ENCODE measurements at regions not wholly inside any gene's neighbourhood (a gene's known extent, or its start where the extent isn't known, plus 50 kb on each side); places are given as distances from the start of the nearest gene placed in this dataset.
"Not testable (repeated sequence)": the region's sequence is repeated elsewhere in the genome, so short reads cannot be mapped to it uniquely, and the experiment has no call there.

GRCh38 chr1:5781079-5781478, 211.1 kb downstream of the NPHP4 start:
- Histone ChIP-seq H3K27ac (ENCODE audit: low read length) (no peak overlapping the region), H3K27me3 (ENCODE audit: control insufficient read depth, insufficient read depth, low read length) (no peaks in the 10 kb centered on the region), H3K4me3 (ENCODE audit: low read length) (no peak overlapping the region), H3K36me3 (ENCODE audit: control insufficient read depth, low read depth, low read length) (no peaks in the 10 kb centered on the region), H3K9ac (ENCODE audit: low read length) (no peak overlapping the region), H3K4me1 (ENCODE audit: control insufficient read depth, low read depth, low read length) (no peaks in the 10 kb centered on the region), H3K9me3 (ENCODE audit: control insufficient read depth, low read depth, low read length) (no peaks in the 10 kb centered on the region)

GRCh38 chr1:5780324-5780716, 211.9 kb downstream of the NPHP4 start:
- no peak overlapping the region for H3K4me3 ChIP-seq (ENCODE audit: low read length)
- H3K36me3 ChIP-seq (ENCODE audit: control insufficient read depth, low read depth, low read length), result no peaks in the 10 kb centered on the region
- no peak overlapping the region for H3K9ac ChIP-seq (ENCODE audit: low read length)
- H3K27me3 ChIP-seq (ENCODE audit: control insufficient read depth, insufficient read depth, low read length), result no peaks in the 10 kb centered on the region
- H3K27ac ChIP-seq (ENCODE audit: low read length), result no peak overlapping the region
- H3K4me1 ChIP-seq (ENCODE audit: control insufficient read depth, low read depth, low read length), result no peaks in the 10 kb centered on the region
- no peaks in the 10 kb centered on the region for H3K9me3 ChIP-seq (ENCODE audit: control insufficient read depth, low read depth, low read length)

DNA sequence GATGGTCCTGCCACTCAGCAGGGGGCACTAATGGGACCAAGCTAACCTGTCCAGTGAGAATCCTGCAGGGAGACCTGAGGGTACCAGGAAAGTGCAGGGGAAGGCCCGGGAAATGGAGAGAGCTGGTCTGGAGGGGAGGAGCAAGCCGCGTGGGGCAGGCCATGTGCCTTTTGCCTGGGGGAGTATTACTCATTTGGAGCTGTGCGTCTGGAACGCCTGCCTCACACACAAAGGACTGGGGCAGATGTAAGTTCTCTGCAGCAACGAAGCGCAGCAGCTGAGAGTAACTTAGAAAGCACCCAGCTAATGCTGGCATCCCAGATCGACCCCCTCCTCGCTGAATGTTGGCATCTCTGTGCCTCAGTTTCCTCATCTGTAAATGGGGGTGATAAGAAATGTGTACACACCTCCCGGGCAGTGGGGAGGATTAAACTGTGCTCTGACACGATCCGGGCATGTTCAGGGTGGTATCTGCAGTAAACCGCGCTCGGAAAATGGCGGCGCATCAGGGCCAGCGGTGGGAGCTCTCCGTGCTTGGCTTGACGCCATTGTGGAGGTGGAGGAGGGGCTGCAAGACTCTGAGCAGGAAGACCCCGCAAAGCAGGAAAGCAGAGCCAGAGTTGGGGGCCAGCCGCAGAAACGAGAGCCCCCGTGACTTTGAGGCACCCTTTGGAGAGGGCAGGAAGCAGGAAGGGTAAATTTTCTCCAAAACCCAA, 212.5 kb downstream of the NPHP4 start:
- Histone ChIP-seq H3K36me3 (ENCODE audit: control insufficient read depth, low read depth, low read length) (no peaks in the 10 kb centered on the region), H3K9me3 (ENCODE audit: control insufficient read depth, low read depth, low read length) (no peaks in the 10 kb centered on the region)

DNA sequence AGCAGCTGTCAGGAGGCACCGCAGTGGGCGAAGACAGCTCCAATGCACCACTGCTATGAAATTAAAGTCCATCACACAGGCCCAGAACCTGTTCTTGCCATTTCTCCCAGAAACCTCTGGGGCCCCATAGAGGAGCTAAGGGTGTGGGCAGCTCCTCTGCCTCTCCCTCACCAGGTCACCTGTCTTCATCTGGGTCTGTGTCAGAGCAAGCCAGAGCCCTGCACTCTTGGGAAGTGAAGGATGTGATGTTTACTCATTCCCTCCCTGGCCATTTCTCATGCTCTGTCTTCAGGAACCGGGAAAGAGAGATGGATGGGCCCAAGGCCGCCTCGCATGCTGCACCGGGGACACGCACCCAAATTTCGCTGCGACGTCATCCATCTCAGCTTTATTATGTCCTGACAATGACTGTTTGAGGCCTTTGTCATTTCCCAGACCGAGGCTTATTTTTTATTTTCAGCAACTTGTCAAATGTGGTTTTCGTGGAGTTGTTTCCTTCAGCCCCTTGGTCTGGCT, 216.1 kb downstream of the NPHP4 start:
- no peak overlapping the region for H3K9ac ChIP-seq (ENCODE audit: low read length)
- no peaks in the 10 kb centered on the region for H3K27me3 ChIP-seq (ENCODE audit: control insufficient read depth, insufficient read depth, low read length)
- no peak overlapping the region for H3K27ac ChIP-seq (ENCODE audit: low read length)
- peaks cover 8% of the 10 kb centered on the region for H3K4me1 ChIP-seq (ENCODE audit: control insufficient read depth, low read depth, low read length)
- no peaks in the 10 kb centered on the region for H3K9me3 ChIP-seq (ENCODE audit: control insufficient read depth, low read depth, low read length)
- H3K4me3 ChIP-seq (ENCODE audit: low read length), result no peak overlapping the region
- no peaks in the 10 kb centered on the region for H3K36me3 ChIP-seq (ENCODE audit: control insufficient read depth, low read depth, low read length)

More for the DNA sequence above, 212.5 kb downstream of the NPHP4 start:
- Histone ChIP-seq H3K27ac (ENCODE audit: low read length) (no peak overlapping the region), H3K4me1 (ENCODE audit: control insufficient read depth, low read depth, low read length) (no peaks in the 10 kb centered on the region), H3K9ac (ENCODE audit: low read length) (no peak overlapping the region), H3K4me3 (ENCODE audit: low read length) (no peak overlapping the region), H3K27me3 (ENCODE audit: control insufficient read depth, insufficient read depth, low read length) (no peaks in the 10 kb centered on the region)

GRCh38 chr1:5774019-5774418, 218.2 kb downstream of the NPHP4 start:
- no peaks in the 10 kb centered on the region for H3K36me3 ChIP-seq (ENCODE audit: control insufficient read depth, low read depth, low read length)
- H3K4me3 ChIP-seq (ENCODE audit: low read length), result no peak overlapping the region
- no peak overlapping the region for H3K27ac ChIP-seq (ENCODE audit: low read length)
- no peak overlapping the region for H3K9ac ChIP-seq (ENCODE audit: low read length)
- no peaks in the 10 kb centered on the region for H3K27me3 ChIP-seq (ENCODE audit: control insufficient read depth, insufficient read depth, low read length)
- no peaks in the 10 kb centered on the region for H3K9me3 ChIP-seq (ENCODE audit: control insufficient read depth, low read depth, low read length)
- H3K4me1 ChIP-seq (ENCODE audit: control insufficient read depth, low read depth, low read length), result peaks cover 10% of the 10 kb centered on the region

DNA sequence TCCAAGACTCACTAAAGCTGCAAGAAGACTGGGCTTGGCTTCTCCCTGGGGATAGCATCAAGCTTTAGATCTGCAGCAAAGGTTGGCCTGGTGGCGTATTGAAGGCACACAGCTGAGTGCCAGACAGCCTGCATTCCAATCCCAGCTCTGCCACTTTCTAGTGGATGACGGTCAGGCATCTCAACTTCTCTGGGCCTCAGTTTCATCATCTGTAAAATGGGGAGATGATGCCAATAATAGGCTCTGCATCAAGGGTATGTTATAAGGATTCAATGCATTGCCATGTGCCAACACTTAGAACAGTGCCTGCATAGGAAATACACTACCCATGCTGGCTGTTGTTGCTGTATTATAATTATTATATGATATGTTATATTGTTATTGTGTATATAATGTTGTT, 220.4 kb downstream of the NPHP4 start:
- Histone ChIP-seq H3K36me3 (ENCODE audit: control insufficient read depth, low read depth, low read length) (no peaks in the 10 kb centered on the region), H3K9ac (ENCODE audit: low read length) (no peak overlapping the region), H3K27me3 (ENCODE audit: control insufficient read depth, insufficient read depth, low read length) (no peaks in the 10 kb centered on the region), H3K27ac (ENCODE audit: low read length) (no peak overlapping the region), H3K9me3 (ENCODE audit: control insufficient read depth, low read depth, low read length) (no peaks in the 10 kb centered on the region), H3K4me3 (ENCODE audit: low read length) (no peak overlapping the region), H3K4me1 (ENCODE audit: control insufficient read depth, low read depth, low read length) (peaks cover 10% of the 10 kb centered on the region)

- Histone ChIP-seq H3K36me3 (ENCODE audit: control insufficient read depth, low read depth, low read length) (no peaks in the 10 kb centered on the region), H3K9me3 (ENCODE audit: control insufficient read depth, low read depth, low read length) (no peaks in the 10 kb centered on the region), H3K9ac (ENCODE audit: low read length) (no peak overlapping the region), H3K27ac (ENCODE audit: low read length) (no peak overlapping the region), H3K4me3 (ENCODE audit: low read length) (no peak overlapping the region), H3K27me3 (ENCODE audit: control insufficient read depth, insufficient read depth, low read length) (no peaks in the 10 kb centered on the region), H3K4me1 (ENCODE audit: control insufficient read depth, low read depth, low read length) (peaks cover 16% of the 10 kb centered on the region)
Measured at GRCh38 chr1:5770981-5771765, 221.1 kb downstream of the NPHP4 start.

DNA sequence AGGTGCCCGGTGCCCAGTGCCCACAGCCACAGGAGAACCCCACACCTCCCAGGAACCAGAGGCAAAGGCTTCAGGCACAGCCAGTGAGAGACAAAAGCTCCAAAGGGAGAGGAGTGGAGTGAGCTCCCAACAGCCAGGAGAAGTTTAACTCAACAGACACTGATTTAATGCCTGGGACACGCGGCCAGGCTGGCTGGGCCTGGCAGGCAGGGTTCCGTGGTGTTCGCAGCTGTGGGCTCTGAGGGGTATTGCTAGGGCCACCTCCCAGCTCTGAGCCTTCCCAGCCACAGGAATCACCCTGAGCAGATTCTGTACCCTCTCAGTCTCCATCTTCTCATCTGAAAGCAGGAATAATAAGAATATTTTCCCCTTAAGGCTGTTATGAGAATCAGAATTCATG, 222.5 kb downstream of the NPHP4 start:
- Histone ChIP-seq H3K9ac (ENCODE audit: low read length) (no peak overlapping the region), H3K27ac (ENCODE audit: low read length) (no peak overlapping the region), H3K4me3 (ENCODE audit: low read length) (no peak overlapping the region), H3K9me3 (ENCODE audit: control insufficient read depth, low read depth, low read length) (no peaks in the 10 kb centered on the region), H3K4me1 (ENCODE audit: control insufficient read depth, low read depth, low read length) (peaks cover 24% of the 10 kb centered on the region), H3K36me3 (ENCODE audit: control insufficient read depth, low read depth, low read length) (no peaks in the 10 kb centered on the region), H3K27me3 (ENCODE audit: control insufficient read depth, insufficient read depth, low read length) (no peaks in the 10 kb centered on the region)

GRCh38 chr1:5769146-5769545, 223.1 kb downstream of the NPHP4 start:
- Histone ChIP-seq H3K4me3 (ENCODE audit: low read length) (no peak overlapping the region), H3K9ac (ENCODE audit: low read length) (no peak overlapping the region), H3K27me3 (ENCODE audit: control insufficient read depth, insufficient read depth, low read length) (no peaks in the 10 kb centered on the region), H3K4me1 (ENCODE audit: control insufficient read depth, low read depth, low read length) (peaks cover 30% of the 10 kb centered on the region), H3K36me3 (ENCODE audit: control insufficient read depth, low read depth, low read length) (no peaks in the 10 kb centered on the region), H3K9me3 (ENCODE audit: control insufficient read depth, low read depth, low read length) (no peaks in the 10 kb centered on the region), H3K27ac (ENCODE audit: low read length) (no peak overlapping the region)

GRCh38 chr1:5768014-5768413, 224.2 kb downstream of the NPHP4 start:
- Histone ChIP-seq H3K9me3 (ENCODE audit: control insufficient read depth, low read depth, low read length) (no peaks in the 10 kb centered on the region), H3K9ac (ENCODE audit: low read length) (no peak overlapping the region), H3K27me3 (ENCODE audit: control insufficient read depth, insufficient read depth, low read length) (no peaks in the 10 kb centered on the region), H3K4me3 (ENCODE audit: low read length) (no peak overlapping the region), H3K27ac (ENCODE audit: low read length) (no peak overlapping the region), H3K4me1 (ENCODE audit: control insufficient read depth, low read depth, low read length) (peaks cover 30% of the 10 kb centered on the region), H3K36me3 (ENCODE audit: control insufficient read depth, low read depth, low read length) (no peaks in the 10 kb centered on the region)

DNA sequence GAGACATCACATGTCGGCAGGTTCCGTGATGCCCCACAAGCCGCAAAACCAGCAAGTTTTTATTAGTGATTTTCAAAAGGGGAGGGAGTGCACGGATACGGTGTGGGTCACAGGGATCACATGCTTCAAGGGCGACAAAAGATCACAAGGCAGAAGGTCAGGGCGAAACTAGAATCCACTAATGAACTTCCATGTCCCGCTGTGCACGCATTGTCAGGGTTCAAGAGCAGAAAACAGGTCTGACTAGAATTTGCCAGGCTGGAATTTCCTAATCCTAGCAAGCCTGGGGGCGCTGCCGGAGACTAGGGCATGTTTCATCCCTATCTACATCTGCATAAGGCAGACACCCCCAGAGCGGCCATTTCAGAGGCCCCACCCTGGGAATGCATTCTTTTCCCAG, 225.2 kb downstream of the NPHP4 start:
- H3K9ac ChIP-seq (ENCODE audit: low read length); H3K4me3 ChIP-seq (ENCODE audit: low read length); H3K27me3 ChIP-seq (ENCODE audit: control insufficient read depth, insufficient read depth, low read length); H3K9me3 ChIP-seq (ENCODE audit: control insufficient read depth, low read depth, low read length); H3K27ac ChIP-seq (ENCODE audit: low read length); H3K36me3 ChIP-seq (ENCODE audit: control insufficient read depth, low read depth, low read length): not testable (repeated sequence)
- H3K4me1 ChIP-seq (ENCODE audit: control insufficient read depth, low read depth, low read length), result peaks cover 30% of the 10 kb centered on the region
